Testis (tissue), 2 donors: ENCODE measurements at regions not wholly inside any gene's neighbourhood (a gene's known extent, or its start where the extent isn't known, plus 50 kb on each side); places are given as distances from the start of the nearest gene placed in this dataset.

Experiments used
- DNase-seq: peaks from one replicate; pipeline ENCODE4 v3.0.0-alpha.2; 2019
- H3K27ac ChIP-seq, 2 donors: fragments of 200-600 bp; sonication (generic); one replicate each; pipeline ENCODE4 v1.5.1; 2019
- H3K27me3 ChIP-seq: fragments of 200-600 bp; sonication (generic); one replicate; pipeline ENCODE4 v1.5.1; 2019
- H3K36me3 ChIP-seq: fragments of 200-600 bp; sonication (generic); one replicate; pipeline ENCODE4 v1.5.1; 2017; ENCODE audit warnings: low read depth; ENCODE audit errors: missing control alignments
- H3K4me1 ChIP-seq: fragments of 200-600 bp; sonication (generic); one replicate; pipeline ENCODE4 v1.5.1; 2019
- H3K4me3 ChIP-seq, 2 donors: fragments of 200-600 bp; sonication (generic); one replicate each; pipeline ENCODE4 v1.5.1; 2017 to 2019
- H3K9me3 ChIP-seq: fragments of 200-600 bp; sonication (generic); one replicate; pipeline ENCODE4 v1.5.1; 2017
- POLR2A ChIP-seq: fragments of 450-650 bp; IDR thresholded peaks from one replicate; pipeline ENCODE4 v1.6.1; 2017; ENCODE audit warnings: antibody characterized with exemption, mild to moderate bottlenecking, moderate library complexity
- WGBS, 2 donors: methylation state at CpG; one replicate each; pipeline ENCODE4 v1.1.5; 2018; 5-methylcytosine and 5-hydroxymethylcytosine counted together
- intact Hi-C: fragments of 100-400 bp; cut with DNase I; formaldehyde crosslinking; loops from one replicate; pipeline ENCODE4 v1.15.1; 2023; ENCODE audit warnings: low total_unique reads
- TF ChIP-seq, protein P1 (sequence below), 3 experiments: fragments of 450-650 bp in 2 of 3; fragments of 200-600 bp in 1 of 3; sonication (generic) in 1 of 3; IDR thresholded peaks; one replicate each; pipeline ENCODE4 v1.5.1; 2016 to 2019; ENCODE audit warnings: antibody characterized with exemption in 3 of 3, mild to moderate bottlenecking in 2 of 3, moderate library complexity in 1 of 3

DNA sequence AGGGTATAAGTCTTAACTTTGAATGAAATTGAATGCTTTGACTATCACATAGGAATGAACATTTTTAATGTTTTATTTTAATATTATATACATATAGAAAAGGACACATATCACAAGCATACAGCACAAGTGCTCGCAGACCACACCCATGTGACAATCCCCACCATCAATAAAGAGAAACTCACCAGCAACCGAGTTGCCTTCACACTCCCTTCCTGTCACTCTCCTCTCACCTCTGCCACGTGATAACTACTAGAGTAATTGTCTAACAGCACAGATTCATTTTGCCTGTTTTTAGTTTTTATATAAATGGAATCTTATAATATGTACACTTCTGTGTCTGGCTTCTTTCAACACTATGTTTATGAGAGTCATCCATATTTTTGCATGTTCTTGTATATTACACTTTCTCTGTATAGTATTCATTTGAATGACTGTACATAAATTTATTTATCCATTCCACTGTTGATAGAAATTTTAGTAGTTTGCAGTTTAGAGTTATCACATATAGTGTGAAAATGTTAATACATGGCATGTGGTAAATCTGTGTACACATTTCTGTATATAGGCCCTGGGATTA lies 304.9 kb upstream of the DUSP10 start:
- TF ChIP-seq, protein P1, sequence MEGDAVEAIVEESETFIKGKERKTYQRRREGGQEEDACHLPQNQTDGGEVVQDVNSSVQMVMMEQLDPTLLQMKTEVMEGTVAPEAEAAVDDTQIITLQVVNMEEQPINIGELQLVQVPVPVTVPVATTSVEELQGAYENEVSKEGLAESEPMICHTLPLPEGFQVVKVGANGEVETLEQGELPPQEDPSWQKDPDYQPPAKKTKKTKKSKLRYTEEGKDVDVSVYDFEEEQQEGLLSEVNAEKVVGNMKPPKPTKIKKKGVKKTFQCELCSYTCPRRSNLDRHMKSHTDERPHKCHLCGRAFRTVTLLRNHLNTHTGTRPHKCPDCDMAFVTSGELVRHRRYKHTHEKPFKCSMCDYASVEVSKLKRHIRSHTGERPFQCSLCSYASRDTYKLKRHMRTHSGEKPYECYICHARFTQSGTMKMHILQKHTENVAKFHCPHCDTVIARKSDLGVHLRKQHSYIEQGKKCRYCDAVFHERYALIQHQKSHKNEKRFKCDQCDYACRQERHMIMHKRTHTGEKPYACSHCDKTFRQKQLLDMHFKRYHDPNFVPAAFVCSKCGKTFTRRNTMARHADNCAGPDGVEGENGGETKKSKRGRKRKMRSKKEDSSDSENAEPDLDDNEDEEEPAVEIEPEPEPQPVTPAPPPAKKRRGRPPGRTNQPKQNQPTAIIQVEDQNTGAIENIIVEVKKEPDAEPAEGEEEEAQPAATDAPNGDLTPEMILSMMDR (IDR thresholded peaks at IDR 0.05) = no peak
- Histone ChIP-seq H3K27ac (no peak overlapping the region), H3K27me3 (no peaks in the 10 kb centered on the region), H3K36me3 (no peaks in the 10 kb centered on the region), H3K4me3 (no peak overlapping the region), H3K4me1 (no peaks in the 10 kb centered on the region), H3K9me3 (no peaks in the 10 kb centered on the region)
- 84 to 87% methylated on average over 3 of the region's 3 CpGs for WGBS, 2 donors
- no peak for DNase-seq
- intact Hi-C loops = no loop called here

- no peak for DNase-seq
- H3K27me3 ChIP-seq = no peaks in the 10 kb centered on the region
- no peak overlapping the region for H3K4me3 ChIP-seq
- 91 to 94% methylated on average over 3 of the region's 3 CpGs for WGBS, 2 donors
- intact Hi-C loops = no loop called here
- H3K4me1 ChIP-seq = no peaks in the 10 kb centered on the region
- no peak overlapping the region for H3K27ac ChIP-seq
- H3K9me3 ChIP-seq = no peaks in the 10 kb centered on the region
- no peaks in the 10 kb centered on the region for H3K36me3 ChIP-seq
- TF ChIP-seq, protein P1 (IDR thresholded peaks at IDR 0.05) = no peak
- TF ChIP-seq POLR2A = no peak
Observed at GRCh38 chr1:222045786-222046185, 303.9 kb upstream of the DUSP10 start.

DNA sequence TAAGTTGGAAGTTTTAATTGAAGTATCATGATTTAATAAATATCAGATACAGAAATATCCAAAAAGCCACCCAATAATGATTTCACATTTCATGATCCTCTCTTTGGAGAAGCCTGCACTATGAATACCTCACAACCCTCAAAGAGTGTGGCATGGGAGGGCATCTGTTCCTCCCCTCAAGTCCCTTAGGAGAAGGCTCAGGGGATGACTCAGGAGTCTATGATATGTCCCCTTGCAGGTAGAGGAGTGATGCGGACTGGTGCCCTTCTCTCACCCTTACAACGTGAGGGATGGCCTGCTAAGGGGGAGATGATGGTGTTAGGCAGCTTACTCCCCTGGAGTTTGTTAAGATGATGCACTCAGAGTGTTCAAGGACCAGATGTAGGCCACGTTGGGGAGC lies 303.3 kb upstream of the DUSP10 start:
- intact Hi-C loops = no loop called here
- 90 to 92% methylated on average over 3 of the region's 3 CpGs for WGBS, 2 donors
- Histone ChIP-seq H3K27ac (no peak overlapping the region), H3K4me3 (no peak overlapping the region), H3K9me3 (no peaks in the 10 kb centered on the region), H3K36me3 (no peaks in the 10 kb centered on the region), H3K27me3 (no peaks in the 10 kb centered on the region), H3K4me1 (no peaks in the 10 kb centered on the region)
- DNase-seq = no peak
- TF ChIP-seq, protein P1 (IDR thresholded peaks at IDR 0.05) = no peak
- TF ChIP-seq POLR2A = no peak

- Histone ChIP-seq H3K4me3 (no peak overlapping the region), H3K27me3 (no peaks in the 10 kb centered on the region), H3K36me3 (no peaks in the 10 kb centered on the region), H3K27ac (no peak overlapping the region), H3K9me3 (no peaks in the 10 kb centered on the region), H3K4me1 (no peaks in the 10 kb centered on the region)
- 72 to 81% methylated on average over 9 of the region's 9 CpGs for WGBS, 2 donors
- TF ChIP-seq, protein P1 (IDR thresholded peaks at IDR 0.05) = no peak
- no peak for TF ChIP-seq POLR2A
- DNase-seq = no peak
- intact Hi-C loops = no loop called here
Observed at GRCh38 chr1:222043444-222044292, 301.8 kb upstream of the DUSP10 start.
